HL-60 (cell line): ENCODE measurements at regions not wholly inside any gene's neighbourhood (a gene's known extent, or its start where the extent isn't known, plus 50 kb on each side); places are given as distances from the start of the nearest gene placed in this dataset.

Experiments
- DNase-seq, 2 experiments: peaks; one replicate each; pipeline ENCODE4 v3.0.0-alpha.2; 2010 to 2020; ENCODE audit warnings: low read depth in 1 of 2, low spot score in 1 of 2
- H3K27ac ChIP-seq: fragments of 250-450 bp; sonication (Bioruptor Pico); replicated peaks from 2 replicates; pipeline ENCODE4 v1.5.1; 2020; ENCODE audit warnings: mild to moderate bottlenecking, moderate library complexity
- H3K27me3 ChIP-seq: fragments of 250-450 bp; sonication (Bioruptor Pico); 2 replicates; pipeline ENCODE4 v1.5.1; 2021; ENCODE audit warnings: mild to moderate bottlenecking, moderate library complexity; ENCODE audit not compliant: insufficient read depth, poor library complexity, severe bottlenecking
- H3K4me3 ChIP-seq: replicated peaks from 2 replicates; pipeline ENCODE4 v1.5.1; 2011; ENCODE audit warnings: mild to moderate bottlenecking, control low read depth, low read length; ENCODE audit not compliant: insufficient read depth
- GABPA ChIP-seq: IDR thresholded peaks from 2 replicates; pipeline ENCODE4 v1.6.1; 2012; ENCODE audit warnings: low read depth
- POLR2AphosphoS5 ChIP-seq: IDR thresholded peaks from 2 replicates; pipeline ENCODE4 v1.6.1; 2012; ENCODE audit warnings: low read depth
- REST ChIP-seq: IDR thresholded peaks from 2 replicates; pipeline ENCODE4 v1.6.1; 2012; ENCODE audit warnings: low read depth; ENCODE audit not compliant: insufficient replicate concordance
- SPI1 ChIP-seq: IDR thresholded peaks from 2 replicates; pipeline ENCODE4 v1.6.1; 2012; ENCODE audit warnings: low read depth, mild to moderate bottlenecking, borderline replicate concordance
- TF ChIP-seq, protein P1 (sequence below): IDR thresholded peaks from one replicate; pipeline ENCODE4 v1.5.1; 2011; ENCODE audit warnings: low read length, control low read depth, inconsistent platforms; ENCODE audit not compliant: insufficient read depth

DNA sequence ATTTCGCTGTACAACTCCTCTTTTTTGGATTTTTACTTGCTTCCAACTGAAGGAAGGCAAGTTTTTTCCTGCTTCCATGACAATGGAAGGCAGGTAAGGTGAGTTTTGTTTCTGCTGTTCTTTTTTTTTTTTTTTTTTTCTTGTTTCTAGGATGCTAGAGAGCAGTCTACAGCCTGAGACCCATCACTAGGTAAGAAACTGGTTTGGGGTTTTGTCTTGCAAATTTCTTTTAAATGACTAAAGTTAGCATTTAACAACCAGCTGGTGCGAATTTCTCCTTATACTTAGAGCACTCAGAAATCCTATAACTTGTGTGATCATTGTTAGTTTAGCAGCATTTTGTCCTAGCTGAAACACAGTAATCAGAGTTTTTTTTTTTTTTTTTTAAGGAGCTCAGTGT, 378.4 kb upstream of the CNKSR2 start:
- Histone ChIP-seq H3K4me3 (no peak overlapping the region), H3K27me3 (no peaks in the 10 kb centered on the region), H3K27ac (no peak overlapping the region)
- TF ChIP-seq GABPA (no peak), REST (no peak), POLR2AphosphoS5 (no peak), SPI1 (no peak)
- TF ChIP-seq, protein P1, sequence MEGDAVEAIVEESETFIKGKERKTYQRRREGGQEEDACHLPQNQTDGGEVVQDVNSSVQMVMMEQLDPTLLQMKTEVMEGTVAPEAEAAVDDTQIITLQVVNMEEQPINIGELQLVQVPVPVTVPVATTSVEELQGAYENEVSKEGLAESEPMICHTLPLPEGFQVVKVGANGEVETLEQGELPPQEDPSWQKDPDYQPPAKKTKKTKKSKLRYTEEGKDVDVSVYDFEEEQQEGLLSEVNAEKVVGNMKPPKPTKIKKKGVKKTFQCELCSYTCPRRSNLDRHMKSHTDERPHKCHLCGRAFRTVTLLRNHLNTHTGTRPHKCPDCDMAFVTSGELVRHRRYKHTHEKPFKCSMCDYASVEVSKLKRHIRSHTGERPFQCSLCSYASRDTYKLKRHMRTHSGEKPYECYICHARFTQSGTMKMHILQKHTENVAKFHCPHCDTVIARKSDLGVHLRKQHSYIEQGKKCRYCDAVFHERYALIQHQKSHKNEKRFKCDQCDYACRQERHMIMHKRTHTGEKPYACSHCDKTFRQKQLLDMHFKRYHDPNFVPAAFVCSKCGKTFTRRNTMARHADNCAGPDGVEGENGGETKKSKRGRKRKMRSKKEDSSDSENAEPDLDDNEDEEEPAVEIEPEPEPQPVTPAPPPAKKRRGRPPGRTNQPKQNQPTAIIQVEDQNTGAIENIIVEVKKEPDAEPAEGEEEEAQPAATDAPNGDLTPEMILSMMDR: no peak
- no peak for DNase-seq

- TF ChIP-seq SPI1 (no peak), GABPA (no peak), POLR2AphosphoS5 (no peak), REST (no peak)
- TF ChIP-seq, protein P1: no peak
- no peak for DNase-seq
- no peak overlapping the region for H3K27ac ChIP-seq
- H3K27me3 ChIP-seq: no peaks in the 10 kb centered on the region
- H3K4me3 ChIP-seq: no peak overlapping the region
Observed at GRCh38 chrX:20989361-20989760, 384.9 kb upstream of the CNKSR2 start.

GRCh38 chrX:20988804-20989203, 385.4 kb upstream of the CNKSR2 start:
- H3K4me3 ChIP-seq: no peak overlapping the region
- TF ChIP-seq, protein P1: no peak
- no peak for TF ChIP-seq SPI1
- no peak for TF ChIP-seq GABPA
- no peak for TF ChIP-seq REST
- TF ChIP-seq POLR2AphosphoS5: no peak

More at GRCh38 chrX:20988804-20989203, 385.4 kb upstream of the CNKSR2 start:
- no peaks in the 10 kb centered on the region for H3K27me3 ChIP-seq
- H3K27ac ChIP-seq: no peak overlapping the region
- DNase-seq: no peak
